GM12878 (cell line): ENCODE measurements at regions not wholly inside any gene's neighbourhood (a gene's known extent, or its start where the extent isn't known, plus 50 kb on each side); places are given as distances from the start of the nearest gene placed in this dataset.

Source experiments
- ATAC-seq: fragments of 200-7000 bp; cut with Tn5 transposase; 3 replicates; pipeline ENCODE4 v1.9.1; 2020; ENCODE audit warnings: mild to moderate bottlenecking, moderate library complexity
- BruUV-seq: library from RNA; stranded (reverse); fragments of 400-500 nt; replicated peaks from 2 replicates; lab custom pipeline; 2021; lab: Mats Ljungman, UMichigan
- CTCF ChIA-PET: fragments of 300-600 bp; sonication (Branson Sonifier 250); formaldehyde crosslinking; extraction: SDS; loops from one replicate; lab custom pipeline; 2021; ENCODE audit warnings: inconsistent platforms; lab: Yijun Ruan, JAX
- POLR2A ChIA-PET: fragments of 350-600 bp; formaldehyde crosslinking; extraction: SDS; loops from one replicate; lab custom pipeline; 2021; ENCODE audit warnings: inconsistent platforms; lab: Charles Lee
- RAD21 ChIA-PET: fragments of 300-600 bp; sonication (Branson Sonifier 250); formaldehyde crosslinking; loops from one replicate; lab custom pipeline; 2023; ENCODE audit warnings: antibody characterized with exemption; ENCODE audit not compliant: unreplicated experiment; lab: Charles Lee
- SMC1A ChIA-PET: fragments of 300-600 bp; sonication (Branson Sonifier 250); formaldehyde crosslinking; loops from one replicate; lab custom pipeline; 2023; ENCODE audit not compliant: unreplicated experiment, uncharacterized antibody; lab: Charles Lee
- DNase-seq: peaks from one replicate; pipeline ENCODE4 v3.0.0-alpha.2; 2011; ENCODE audit warnings: low read depth, low spot score
- FAIRE-seq: peaks from 3 replicates; lab custom pipeline; 2011; peaks lifted over from hg19 to GRCh38; lab: Jason Lieb, UNC
- H2AFZ ChIP-seq: 2 replicates; pipeline ENCODE4 v1.6.0; 2011; ENCODE audit warnings: low read depth, low read length, control low read depth; ENCODE audit not compliant: control insufficient read depth
- H3K27ac ChIP-seq: 2 replicates; pipeline ENCODE4 v1.5.1; 2011; ENCODE audit warnings: control low read depth; ENCODE audit not compliant: control insufficient read depth, insufficient read depth
- H3K27me3 ChIP-seq, 2 experiments: replicated peaks in 1 of 2; 2 replicates each; pipeline versions ENCODE4 v1.6.0 to v1.6.1; 2011; ENCODE audit warnings: low read length in 1 of 2; ENCODE audit not compliant: control insufficient read depth in 2 of 2, insufficient read depth in 2 of 2
- H3K36me3 ChIP-seq, 2 experiments: 2 replicates each; pipeline ENCODE4 v1.5.1; 2011; ENCODE audit warnings: low read length in 1 of 2; ENCODE audit not compliant: control insufficient read depth in 2 of 2, insufficient read depth in 2 of 2
- H3K4me1 ChIP-seq: 2 replicates; pipeline ENCODE4 v1.6.1; 2011; ENCODE audit warnings: mild to moderate bottlenecking, low read length, moderate library complexity, mixed read lengths; ENCODE audit not compliant: control insufficient read depth, insufficient read depth
- H3K4me2 ChIP-seq: 2 replicates; pipeline ENCODE4 v1.6.0; 2011; ENCODE audit warnings: control low read depth; ENCODE audit not compliant: control insufficient read depth, insufficient read depth
- H3K4me3 ChIP-seq: fragments of 200-600 bp; sonication (generic); 2 replicates; pipeline ENCODE4 v1.5.1; 2016
- H3K79me2 ChIP-seq: 2 replicates; pipeline ENCODE4 v1.6.0; 2011; ENCODE audit warnings: low read length; ENCODE audit not compliant: control insufficient read depth, insufficient read depth
- H3K9ac ChIP-seq: 2 replicates; pipeline ENCODE4 v1.8.0; 2011; ENCODE audit warnings: low read length, control low read depth, mixed read lengths; ENCODE audit not compliant: control insufficient read depth, insufficient read depth
- H3K9me3 ChIP-seq: replicated peaks from 3 replicates; pipeline ENCODE4 v1.5.1; 2011; ENCODE audit warnings: mild to moderate bottlenecking, low read length; ENCODE audit not compliant: control insufficient read depth, insufficient read depth
- H4K20me1 ChIP-seq: 2 replicates; pipeline ENCODE4 v1.6.0; 2011; ENCODE audit not compliant: control insufficient read depth, insufficient read depth
- BMI1 ChIP-seq: fragments of 450-650 bp; IDR thresholded peaks from 2 replicates; pipeline ENCODE4 v1.6.1; 2016; ENCODE audit warnings: mild to moderate bottlenecking, moderate library complexity, borderline replicate concordance
- CTCF ChIP-seq, 3 experiments: IDR thresholded peaks in 2 of 3; conservative IDR thresholded peaks in 1 of 3; 2 replicates each; pipeline ENCODE4 v1.5.1; 2011; ENCODE audit warnings: low read depth in 3 of 3, low read length in 3 of 3, mild to moderate bottlenecking in 3 of 3, control low read depth in 2 of 3, moderate library complexity in 2 of 3, inconsistent platforms in 1 of 3, mixed read lengths in 1 of 3; ENCODE audit not compliant: control insufficient read depth in 2 of 3, insufficient read depth in 1 of 3; ENCODE audit errors: extremely low read depth in 1 of 3
- ELK1 ChIP-seq: IDR thresholded peaks from 2 replicates; pipeline ENCODE4 v1.6.1; 2012; ENCODE audit warnings: low read depth, low read length, improper control_type of control experiment
- KDM1A ChIP-seq: fragments of 200-600 bp; sonication (generic); IDR thresholded peaks from 2 replicates; pipeline ENCODE4 v1.6.1; 2016; ENCODE audit warnings: borderline replicate concordance
- MTA2 ChIP-seq: fragments of 450-650 bp; IDR thresholded peaks from 2 replicates; pipeline ENCODE4 v1.6.1; 2016; ENCODE audit warnings: low read depth, mild to moderate bottlenecking, moderate library complexity
- NFXL1 ChIP-seq: fragments of 450-650 bp; IDR thresholded peaks from 2 replicates; pipeline ENCODE4 v1.6.1; 2017; ENCODE audit warnings: antibody characterized with exemption, mild to moderate bottlenecking, borderline replicate concordance
- RAD21 ChIP-seq: IDR thresholded peaks from 2 replicates; pipeline ENCODE4 v1.6.1; 2011; ENCODE audit warnings: mild to moderate bottlenecking, low read depth, low read length, moderate library complexity; ENCODE audit not compliant: insufficient read depth
- SMC3 ChIP-seq: IDR thresholded peaks from 2 replicates; pipeline ENCODE4 v1.6.1; 2011; ENCODE audit warnings: low read length, improper control_type of control experiment, borderline replicate concordance
- TCF7 ChIP-seq: IDR thresholded peaks from 2 replicates; pipeline ENCODE4 v1.6.1; 2014; ENCODE audit warnings: antibody characterized with exemption, borderline replicate concordance
- USF2 ChIP-seq: IDR thresholded peaks from 2 replicates; pipeline ENCODE4 v1.6.1; 2011; ENCODE audit warnings: low read depth, low read length, improper control_type of control experiment, borderline replicate concordance
- WGBS: methylation state at CpG from one replicate; pipeline ENCODE4 v1.1.6; 2016; ENCODE audit warnings: low lambda C conversion rate; ENCODE audit not compliant: insufficient replicate concordance, insufficient coverage; ENCODE audit errors: missing lambda C conversion rate; 5-methylcytosine and 5-hydroxymethylcytosine counted together
- in situ Hi-C: fragments of 300-500 bp; cut with MboI; formaldehyde crosslinking; loops from 9 replicates; pipeline ENCODE4 v1.14.3; 2018; ENCODE audit warnings: mixed read lengths
- intact Hi-C: fragments of 100-400 bp; cut with micrococcal nuclease; formaldehyde crosslinking; loops from one replicate; pipeline ENCODE4 v1.14.2; 2022; ENCODE audit not compliant: unreplicated experiment
- TF ChIP-seq, protein P1 (sequence below): fragments of 150-350 bp; IDR thresholded peaks from 2 replicates; pipeline ENCODE4 v1.6.1; 2014; ENCODE audit warnings: mild to moderate bottlenecking, low read depth, low read length

DNA sequence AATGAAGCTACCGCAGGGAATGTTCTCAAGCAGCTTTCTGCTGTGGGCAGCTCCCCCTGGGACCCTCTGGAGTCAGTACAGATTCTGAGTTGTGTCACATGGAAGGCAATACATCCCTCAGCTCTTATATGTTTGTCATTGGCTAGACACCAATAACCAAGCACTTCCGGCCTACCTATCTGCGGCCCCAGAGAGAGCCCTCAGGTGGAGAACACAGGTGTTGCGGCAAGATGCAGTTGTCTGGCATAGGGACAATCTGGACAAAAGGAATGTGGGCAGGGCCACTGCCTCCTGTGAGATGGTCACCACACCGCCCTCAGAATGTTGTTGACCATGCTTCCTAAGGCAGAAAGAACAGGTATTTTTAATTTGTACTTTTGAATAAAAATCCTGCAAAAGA lies 118.7 kb downstream of the BRMS1L start:
- Histone ChIP-seq H3K36me3 (no peaks in the 10 kb centered on the region), H3K4me1 (no peaks in the 10 kb centered on the region), H3K4me2 (no peak overlapping the region), H3K79me2 (no peaks in the 10 kb centered on the region), H3K27me3 (no peaks in the 10 kb centered on the region), H3K9me3 (no peaks in the 10 kb centered on the region), H4K20me1 (no peaks in the 10 kb centered on the region), H3K4me3 (no peak overlapping the region), H2AFZ (no peak overlapping the region), H3K9ac (no peak overlapping the region), H3K27ac (no peak overlapping the region)
- CTCF ChIA-PET, result interaction anchor here (0.7 to 3.7 kb wide), 6 partner anchors 10 to 125 kb away, joined by 3 to 23 read pairs (median 7); no protein-coding TSS in a partner anchor
- TF ChIP-seq CTCF (IDR thresholded peaks at IDR 0.05 in 2 of 3, conservative IDR thresholded peaks at IDR 0.05 in 1 of 3; ENCODE audit: control insufficient read depth in 2 of 3, extremely low read depth in 1 of 3, insufficient read depth in 1 of 3, low read depth in 3 of 3, low read length in 3 of 3) (peak; percentile 24 to 49 (median 36)), BMI1 (no peak), SMC3 (peak; percentile 30; the same call in 1 of the 2 replicates), RAD21 (peak; percentile 46), MTA2 (no peak), NFXL1 (no peak), KDM1A (no peak), USF2 (no peak), ELK1 (peak; percentile 39; the same call in 1 of the 2 replicates), TCF7 (no peak)
- TF ChIP-seq, protein P1, sequence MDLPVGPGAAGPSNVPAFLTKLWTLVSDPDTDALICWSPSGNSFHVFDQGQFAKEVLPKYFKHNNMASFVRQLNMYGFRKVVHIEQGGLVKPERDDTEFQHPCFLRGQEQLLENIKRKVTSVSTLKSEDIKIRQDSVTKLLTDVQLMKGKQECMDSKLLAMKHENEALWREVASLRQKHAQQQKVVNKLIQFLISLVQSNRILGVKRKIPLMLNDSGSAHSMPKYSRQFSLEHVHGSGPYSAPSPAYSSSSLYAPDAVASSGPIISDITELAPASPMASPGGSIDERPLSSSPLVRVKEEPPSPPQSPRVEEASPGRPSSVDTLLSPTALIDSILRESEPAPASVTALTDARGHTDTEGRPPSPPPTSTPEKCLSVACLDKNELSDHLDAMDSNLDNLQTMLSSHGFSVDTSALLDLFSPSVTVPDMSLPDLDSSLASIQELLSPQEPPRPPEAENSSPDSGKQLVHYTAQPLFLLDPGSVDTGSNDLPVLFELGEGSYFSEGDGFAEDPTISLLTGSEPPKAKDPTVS, result no peak
- no peak for FAIRE-seq
- WGBS, result 86% methylated on average over 5 of the region's 5 CpGs
- DNase-seq, result no peak
- POLR2A ChIA-PET, result no interaction called here
- SMC1A ChIA-PET, result interaction anchor here (1.0 to 2.5 kb wide), 5 partner anchors 10 to 74 kb away, joined by 3 to 12 read pairs (median 5); no protein-coding TSS in a partner anchor
- intact Hi-C loops, result loop anchor here (5.0 kb wide), 1 partner anchor 63 kb away; no protein-coding TSS in a partner anchor
- peak; percentile 73 for ATAC-seq
- no TSS peak for BruUV-seq
- RAD21 ChIA-PET, result interaction anchor here (1.1 kb wide), 1 partner anchor 64 kb away, joined by 3 read pairs; no protein-coding TSS in a partner anchor
- in situ Hi-C loops, result no loop called here
